ENCODE measurements at regions not wholly inside any gene's neighbourhood (a gene's known extent, or its start where the extent isn't known, plus 50 kb on each side); places are given as distances from the start of the nearest gene placed in this dataset.

DNA sequence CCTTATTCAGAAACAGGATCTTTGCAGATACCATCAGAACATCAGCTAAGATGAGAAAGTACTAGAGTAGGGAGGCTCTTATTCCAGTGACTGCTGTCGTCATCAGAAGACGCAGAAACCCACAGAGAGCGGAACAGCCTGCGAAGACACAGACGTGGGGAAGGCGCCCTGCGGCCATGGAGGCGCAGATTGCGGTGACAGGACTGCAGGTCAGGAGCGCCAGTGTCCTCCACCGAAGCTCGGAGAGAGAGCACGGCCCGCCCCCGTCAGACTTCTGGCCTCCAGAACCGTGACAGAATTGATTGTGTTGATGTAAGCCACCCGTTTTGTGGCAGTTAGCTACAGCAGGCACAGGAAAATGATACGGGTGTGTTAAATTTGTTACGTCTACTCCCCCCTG, 275.5 kb downstream of the EFNB2 start:
- TF ChIP-seq, protein P1, sequence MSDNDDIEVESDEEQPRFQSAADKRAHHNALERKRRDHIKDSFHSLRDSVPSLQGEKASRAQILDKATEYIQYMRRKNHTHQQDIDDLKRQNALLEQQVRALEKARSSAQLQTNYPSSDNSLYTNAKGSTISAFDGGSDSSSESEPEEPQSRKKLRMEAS (IDR thresholded peaks at IDR 0.05) = no peak
- TF ChIP-seq ZBTB7A (IDR thresholded peaks at IDR 0.05; ENCODE audit: low read depth) (no peak), TCF12 (IDR thresholded peaks at IDR 0.05; ENCODE audit: low read depth) (no peak)
- TF ChIP-seq, protein P2, sequence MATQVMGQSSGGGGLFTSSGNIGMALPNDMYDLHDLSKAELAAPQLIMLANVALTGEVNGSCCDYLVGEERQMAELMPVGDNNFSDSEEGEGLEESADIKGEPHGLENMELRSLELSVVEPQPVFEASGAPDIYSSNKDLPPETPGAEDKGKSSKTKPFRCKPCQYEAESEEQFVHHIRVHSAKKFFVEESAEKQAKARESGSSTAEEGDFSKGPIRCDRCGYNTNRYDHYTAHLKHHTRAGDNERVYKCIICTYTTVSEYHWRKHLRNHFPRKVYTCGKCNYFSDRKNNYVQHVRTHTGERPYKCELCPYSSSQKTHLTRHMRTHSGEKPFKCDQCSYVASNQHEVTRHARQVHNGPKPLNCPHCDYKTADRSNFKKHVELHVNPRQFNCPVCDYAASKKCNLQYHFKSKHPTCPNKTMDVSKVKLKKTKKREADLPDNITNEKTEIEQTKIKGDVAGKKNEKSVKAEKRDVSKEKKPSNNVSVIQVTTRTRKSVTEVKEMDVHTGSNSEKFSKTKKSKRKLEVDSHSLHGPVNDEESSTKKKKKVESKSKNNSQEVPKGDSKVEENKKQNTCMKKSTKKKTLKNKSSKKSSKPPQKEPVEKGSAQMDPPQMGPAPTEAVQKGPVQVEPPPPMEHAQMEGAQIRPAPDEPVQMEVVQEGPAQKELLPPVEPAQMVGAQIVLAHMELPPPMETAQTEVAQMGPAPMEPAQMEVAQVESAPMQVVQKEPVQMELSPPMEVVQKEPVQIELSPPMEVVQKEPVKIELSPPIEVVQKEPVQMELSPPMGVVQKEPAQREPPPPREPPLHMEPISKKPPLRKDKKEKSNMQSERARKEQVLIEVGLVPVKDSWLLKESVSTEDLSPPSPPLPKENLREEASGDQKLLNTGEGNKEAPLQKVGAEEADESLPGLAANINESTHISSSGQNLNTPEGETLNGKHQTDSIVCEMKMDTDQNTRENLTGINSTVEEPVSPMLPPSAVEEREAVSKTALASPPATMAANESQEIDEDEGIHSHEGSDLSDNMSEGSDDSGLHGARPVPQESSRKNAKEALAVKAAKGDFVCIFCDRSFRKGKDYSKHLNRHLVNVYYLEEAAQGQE (IDR thresholded peaks at IDR 0.05; ENCODE audit: low read depth) = no peak

DNA sequence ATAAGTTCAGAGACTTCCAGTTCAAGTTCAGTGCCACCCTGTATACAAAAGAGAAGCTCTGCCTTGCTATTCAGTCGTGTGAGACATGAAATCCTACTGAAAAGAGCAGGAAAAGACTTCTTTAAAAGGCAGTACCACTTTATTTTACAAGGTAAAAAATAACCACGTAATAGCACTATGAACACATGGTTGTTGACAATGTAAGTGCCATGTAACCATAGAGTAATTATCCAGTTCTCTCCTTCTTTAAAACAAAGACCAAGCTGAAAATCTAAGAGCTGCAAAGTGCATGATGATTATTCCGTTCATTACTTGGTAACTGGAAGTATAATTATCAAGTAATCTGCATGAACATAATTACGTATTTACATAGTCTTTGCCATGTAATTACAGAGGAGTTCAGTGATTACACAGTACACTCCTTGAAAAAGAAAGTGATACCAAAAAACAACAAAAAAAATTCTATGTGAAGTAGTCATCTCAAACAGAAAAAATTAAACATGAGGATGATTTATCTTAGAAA, 288.7 kb downstream of the EFNB2 start:
- no peak for TF ChIP-seq ZBTB7A (IDR thresholded peaks at IDR 0.05; ENCODE audit: low read depth)
- TF ChIP-seq, protein P3, sequence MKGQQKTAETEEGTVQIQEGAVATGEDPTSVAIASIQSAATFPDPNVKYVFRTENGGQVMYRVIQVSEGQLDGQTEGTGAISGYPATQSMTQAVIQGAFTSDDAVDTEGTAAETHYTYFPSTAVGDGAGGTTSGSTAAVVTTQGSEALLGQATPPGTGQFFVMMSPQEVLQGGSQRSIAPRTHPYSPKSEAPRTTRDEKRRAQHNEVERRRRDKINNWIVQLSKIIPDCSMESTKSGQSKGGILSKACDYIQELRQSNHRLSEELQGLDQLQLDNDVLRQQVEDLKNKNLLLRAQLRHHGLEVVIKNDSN (IDR thresholded peaks at IDR 0.05) = no peak
- TF ChIP-seq FOXM1 (IDR thresholded peaks at IDR 0.05; ENCODE audit: borderline replicate concordance, low read depth) = no peak
- no peak for TF ChIP-seq YY1 (IDR thresholded peaks at IDR 0.05; ENCODE audit: low read depth)
- no peak for TF ChIP-seq CREB1 (IDR thresholded peaks at IDR 0.05; ENCODE audit: low read depth)
- TF ChIP-seq RAD21 (IDR thresholded peaks at IDR 0.05; ENCODE audit: low read depth) = no peak
- TF ChIP-seq TEAD4 (IDR thresholded peaks at IDR 0.05) = no peak
- no peak for TF ChIP-seq CEBPB (IDR thresholded peaks at IDR 0.05)
- no peak for TF ChIP-seq NFIC (IDR thresholded peaks at IDR 0.05)

DNA sequence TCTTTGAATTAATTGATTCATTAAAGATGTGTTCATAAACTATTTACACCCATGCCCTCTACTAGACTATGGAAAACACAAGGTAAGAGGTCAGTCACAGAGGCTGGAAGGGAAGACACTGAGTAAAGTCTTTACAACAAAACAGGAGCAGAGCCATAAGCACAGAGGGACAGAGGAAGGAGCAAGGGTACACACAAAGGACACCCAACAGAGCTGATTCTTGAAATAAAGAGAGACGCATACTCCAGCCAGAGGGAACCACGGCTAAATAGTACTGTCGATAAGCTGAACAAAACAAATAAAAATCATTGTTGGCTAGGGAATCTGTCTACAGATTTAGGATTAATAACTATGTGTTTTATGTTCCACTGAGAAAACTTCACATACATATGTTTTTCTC, 289.2 kb downstream of the EFNB2 start:
- no peak for TF ChIP-seq RAD21 (IDR thresholded peaks at IDR 0.05; ENCODE audit: low read depth)
- TF ChIP-seq CREB1 (IDR thresholded peaks at IDR 0.05; ENCODE audit: low read depth) = no peak
- TF ChIP-seq EP300 (IDR thresholded peaks at IDR 0.05; ENCODE audit: borderline replicate concordance) = no peak
- TF ChIP-seq TCF12 (IDR thresholded peaks at IDR 0.05; ENCODE audit: low read depth) = no peak
- no peak for TF ChIP-seq EGR1 (IDR thresholded peaks at IDR 0.05)
- TF ChIP-seq TAF1 (IDR thresholded peaks at IDR 0.05; ENCODE audit: low read depth) = no peak
- no peak for TF ChIP-seq NFIC (IDR thresholded peaks at IDR 0.05)

DNA sequence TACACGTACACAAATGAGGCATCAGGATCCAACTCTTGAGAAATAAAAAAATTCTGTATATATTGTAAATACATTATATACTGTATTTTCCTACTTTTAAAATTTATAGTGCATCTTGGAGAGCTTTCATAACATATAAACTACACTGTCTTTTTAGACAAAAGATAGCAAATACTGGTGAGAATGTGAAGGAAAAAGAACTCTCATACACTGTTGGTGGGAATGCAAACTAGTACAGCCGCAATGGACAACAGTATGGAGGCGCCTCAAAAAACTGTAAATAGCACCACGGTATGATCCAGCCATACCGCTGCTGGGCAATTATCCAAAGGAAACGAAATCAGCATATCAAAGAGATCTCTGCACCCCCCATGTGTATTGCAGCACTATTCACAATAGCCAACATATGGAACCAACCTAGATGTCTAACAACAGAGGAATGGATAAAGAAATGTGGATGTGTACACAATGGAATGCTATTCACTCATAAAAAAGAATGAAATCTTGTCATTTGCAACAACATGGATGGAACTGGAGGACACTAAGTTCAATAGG, 292.4 kb downstream of the EFNB2 start:
- no peak for TF ChIP-seq TEAD4 (IDR thresholded peaks at IDR 0.05)
- no peak for TF ChIP-seq EP300 (IDR thresholded peaks at IDR 0.05; ENCODE audit: borderline replicate concordance)
- TF ChIP-seq YY1 (IDR thresholded peaks at IDR 0.05; ENCODE audit: low read depth) = no peak
- TF ChIP-seq, protein P1 (IDR thresholded peaks at IDR 0.05) = no peak
- TF ChIP-seq TAF1 (IDR thresholded peaks at IDR 0.05; ENCODE audit: low read depth) = no peak
- no peak for TF ChIP-seq NFIC (IDR thresholded peaks at IDR 0.05)

DNA sequence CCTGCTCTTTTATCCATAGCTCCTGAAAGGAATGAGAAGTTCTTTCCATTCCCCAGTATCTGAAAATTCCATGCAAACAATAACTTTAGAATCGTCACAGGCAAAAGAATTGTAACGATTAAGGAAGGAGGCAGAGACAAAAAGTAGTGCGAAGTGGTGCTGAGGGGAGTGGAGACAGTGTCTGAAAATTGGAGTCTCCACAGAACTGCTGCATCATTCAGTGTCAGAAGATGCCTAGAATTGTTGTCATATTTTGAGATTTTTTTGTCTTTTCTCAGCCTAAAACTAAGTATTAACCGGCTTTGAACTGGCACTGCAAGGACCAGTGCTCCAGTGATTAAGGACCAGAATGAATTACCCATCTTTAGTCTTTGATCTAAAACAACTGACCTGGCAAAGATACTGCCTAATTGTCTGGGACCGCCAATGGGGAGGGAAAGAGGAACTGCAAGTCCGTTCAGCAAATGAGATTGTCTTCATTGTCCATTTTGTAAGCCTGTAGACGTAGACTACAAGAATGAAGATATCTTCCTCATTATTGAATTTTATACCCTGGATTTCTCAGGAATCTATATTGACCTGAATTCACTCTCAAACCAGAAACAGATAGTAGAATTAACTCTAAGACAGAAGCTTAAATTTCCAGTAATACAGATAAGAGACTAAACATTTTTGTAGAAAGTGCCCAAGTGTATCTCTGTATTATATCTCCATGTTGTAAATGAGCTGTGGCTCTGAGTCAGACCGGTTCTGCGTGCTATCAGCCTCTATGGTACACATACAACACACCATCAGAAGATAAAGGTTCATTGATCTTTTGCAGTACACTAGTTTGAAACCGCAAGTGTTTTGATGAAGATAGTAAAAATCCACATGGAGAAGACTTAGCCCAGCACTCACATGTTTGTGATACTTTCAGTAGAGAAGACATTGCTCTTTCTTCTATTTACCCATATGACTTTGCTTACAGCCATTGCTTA, 293.2 kb downstream of the EFNB2 start:
- no peak for TF ChIP-seq TEAD4 (IDR thresholded peaks at IDR 0.05)
- TF ChIP-seq RAD21 (IDR thresholded peaks at IDR 0.05; ENCODE audit: low read depth) = no peak
- no peak for TF ChIP-seq TCF12 (IDR thresholded peaks at IDR 0.05; ENCODE audit: low read depth)
- TF ChIP-seq CREB1 (IDR thresholded peaks at IDR 0.05; ENCODE audit: low read depth) = no peak
- no peak for TF ChIP-seq YY1 (IDR thresholded peaks at IDR 0.05; ENCODE audit: low read depth)
- TF ChIP-seq EGR1 (IDR thresholded peaks at IDR 0.05) = no peak
- TF ChIP-seq, protein P2 (IDR thresholded peaks at IDR 0.05; ENCODE audit: low read depth) = no peak
- no peak for TF ChIP-seq ZBTB7A (IDR thresholded peaks at IDR 0.05; ENCODE audit: low read depth)
- TF ChIP-seq, protein P3 (IDR thresholded peaks at IDR 0.05) = no peak
- TF ChIP-seq EP300 (IDR thresholded peaks at IDR 0.05; ENCODE audit: borderline replicate concordance) = no peak
- no peak for TF ChIP-seq NFIC (IDR thresholded peaks at IDR 0.05)
- no peak for TF ChIP-seq FOXM1 (IDR thresholded peaks at IDR 0.05; ENCODE audit: borderline replicate concordance, low read depth)
- TF ChIP-seq TAF1 (IDR thresholded peaks at IDR 0.05; ENCODE audit: low read depth) = no peak
- TF ChIP-seq CEBPB (IDR thresholded peaks at IDR 0.05) = no peak
- TF ChIP-seq, protein P1 (IDR thresholded peaks at IDR 0.05) = no peak
